ENCODE measurements at regions not wholly inside any gene's neighbourhood (a gene's known extent, or its start where the extent isn't known, plus 50 kb on each side); places are given as distances from the start of the nearest gene placed in this dataset.

DNA sequence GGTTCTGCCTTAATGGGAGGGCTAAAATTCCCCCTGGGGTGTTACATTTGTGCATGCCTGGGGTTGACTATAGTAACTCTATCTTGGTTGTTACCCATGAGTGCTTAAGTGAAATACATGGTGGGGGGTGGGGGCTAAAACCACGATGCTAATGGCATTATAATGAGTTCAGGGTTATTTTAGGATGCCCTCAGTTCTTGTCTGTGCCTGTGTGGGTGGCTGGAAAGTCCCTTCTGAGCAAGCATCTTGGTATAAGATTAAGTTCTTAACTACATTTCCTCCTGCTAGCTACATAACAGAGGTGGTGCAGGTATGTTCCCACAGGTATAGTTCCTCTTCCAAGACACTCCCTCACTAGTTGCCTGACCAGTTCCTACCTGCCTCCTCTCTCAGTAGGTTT lies 822.3 kb downstream of the LRFN5 start:
- TF ChIP-seq, protein P1, sequence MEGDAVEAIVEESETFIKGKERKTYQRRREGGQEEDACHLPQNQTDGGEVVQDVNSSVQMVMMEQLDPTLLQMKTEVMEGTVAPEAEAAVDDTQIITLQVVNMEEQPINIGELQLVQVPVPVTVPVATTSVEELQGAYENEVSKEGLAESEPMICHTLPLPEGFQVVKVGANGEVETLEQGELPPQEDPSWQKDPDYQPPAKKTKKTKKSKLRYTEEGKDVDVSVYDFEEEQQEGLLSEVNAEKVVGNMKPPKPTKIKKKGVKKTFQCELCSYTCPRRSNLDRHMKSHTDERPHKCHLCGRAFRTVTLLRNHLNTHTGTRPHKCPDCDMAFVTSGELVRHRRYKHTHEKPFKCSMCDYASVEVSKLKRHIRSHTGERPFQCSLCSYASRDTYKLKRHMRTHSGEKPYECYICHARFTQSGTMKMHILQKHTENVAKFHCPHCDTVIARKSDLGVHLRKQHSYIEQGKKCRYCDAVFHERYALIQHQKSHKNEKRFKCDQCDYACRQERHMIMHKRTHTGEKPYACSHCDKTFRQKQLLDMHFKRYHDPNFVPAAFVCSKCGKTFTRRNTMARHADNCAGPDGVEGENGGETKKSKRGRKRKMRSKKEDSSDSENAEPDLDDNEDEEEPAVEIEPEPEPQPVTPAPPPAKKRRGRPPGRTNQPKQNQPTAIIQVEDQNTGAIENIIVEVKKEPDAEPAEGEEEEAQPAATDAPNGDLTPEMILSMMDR (IDR thresholded peaks at IDR 0.05; ENCODE audit: low read depth, low read length) = no peak
- no peak for TF ChIP-seq POLR2A (IDR thresholded peaks at IDR 0.05; ENCODE audit: extremely low read depth, insufficient read length)
- TF ChIP-seq, protein P2, sequence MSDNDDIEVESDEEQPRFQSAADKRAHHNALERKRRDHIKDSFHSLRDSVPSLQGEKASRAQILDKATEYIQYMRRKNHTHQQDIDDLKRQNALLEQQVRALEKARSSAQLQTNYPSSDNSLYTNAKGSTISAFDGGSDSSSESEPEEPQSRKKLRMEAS (IDR thresholded peaks at IDR 0.05; ENCODE audit: low read depth, low read length) = no peak

Data from NB4 (cell line).